HG03575 (cell line): ENCODE measurements at regions not wholly inside any gene's neighbourhood (a gene's known extent, or its start where the extent isn't known, plus 50 kb on each side); places are given as distances from the start of the nearest gene placed in this dataset.
"Not testable (repeated sequence)": the region's sequence is repeated elsewhere in the genome, so short reads cannot be mapped to it uniquely, and the experiment has no call there.

ENCODE experiments used
- ATAC-seq: cut with Tn5 transposase; IDR thresholded peaks from one replicate; pipeline ENCODE4 v1.9.1; 2021; ENCODE audit not compliant: unreplicated experiment, insufficient number of reproducible peaks, low FRiP score; ENCODE audit errors: extremely low read depth

- ATAC-seq = no peak
These were observed 131.4 kb upstream of the C11orf58 start for GRCh38 chr11:16606784-16607674.

- peak; percentile 90 for ATAC-seq
These were observed 132.3 kb upstream of the C11orf58 start for GRCh38 chr11:16605894-16606783.

- ATAC-seq = no peak
These were observed 133.0 kb upstream of the C11orf58 start for GRCh38 chr11:16605389-16605893.

- no peak for ATAC-seq
These were observed 133.6 kb upstream of the C11orf58 start for GRCh38 chr11:16604794-16605388.

GRCh38 chr11:16603890-16604793 is 134.3 kb upstream of the C11orf58 start:
- ATAC-seq = no peak

GRCh38 chr11:16603245-16603644 is 135.2 kb upstream of the C11orf58 start:
- no peak for ATAC-seq

- ATAC-seq = no peak
These were observed 139.5 kb upstream of the C11orf58 start for GRCh38 chr11:16598906-16599305.

GRCh38 chr11:16598032-16598431 is 140.4 kb upstream of the C11orf58 start:
- ATAC-seq = no peak

- no peak for ATAC-seq
These were observed 142.2 kb upstream of the C11orf58 start for GRCh38 chr11:16596231-16596630.

- no peak for ATAC-seq
These were observed 147.3 kb upstream of the C11orf58 start for GRCh38 chr11:16591157-16591556.

- ATAC-seq = no peak
These were observed 150.8 kb upstream of the C11orf58 start for GRCh38 chr11:16587670-16588069.

- ATAC-seq = no peak
These were observed 153.9 kb upstream of the C11orf58 start for GRCh38 chr11:16584569-16584968.

- not testable (repeated sequence) for ATAC-seq
These were observed 157.4 kb upstream of the C11orf58 start for GRCh38 chr11:16581078-16581477.

GRCh38 chr11:16577490-16577889 is 161.0 kb upstream of the C11orf58 start:
- no peak for ATAC-seq

GRCh38 chr11:16574889-16575288 is 163.6 kb upstream of the C11orf58 start:
- ATAC-seq = not testable (repeated sequence)

- ATAC-seq = no peak
These were observed 165.5 kb upstream of the C11orf58 start for GRCh38 chr11:16572945-16573344.

- ATAC-seq = no peak
These were observed 177.3 kb upstream of the C11orf58 start for GRCh38 chr11:16561150-16561549.

GRCh38 chr11:16558494-16558893 is 180.0 kb upstream of the C11orf58 start:
- no peak for ATAC-seq
